Neural progenitor cell (in vitro differentiated cells): ENCODE measurements at regions not wholly inside any gene's neighbourhood (a gene's known extent, or its start where the extent isn't known, plus 50 kb on each side); places are given as distances from the start of the nearest gene placed in this dataset.

Experiments
- DNase-seq: peaks from one replicate; pipeline ENCODE4 v3.0.0-alpha.2; 2016; ENCODE audit warnings: low spot score
- H2AFZ ChIP-seq: fragments of 200-600 bp; sonication (generic); replicated peaks from 2 replicates; pipeline ENCODE4 v1.6.1; 2016; ENCODE audit warnings: antibody characterized with exemption
- H3F3A ChIP-seq: fragments of 200-600 bp; sonication (generic); 2 replicates; pipeline ENCODE4 v1.6.1; 2016; ENCODE audit warnings: antibody characterized with exemption, low read depth
- H3K27ac ChIP-seq: fragments of 200-600 bp; sonication (generic); 2 replicates; pipeline ENCODE4 v1.5.1; 2016; ENCODE audit warnings: mild to moderate bottlenecking
- H3K27me3 ChIP-seq: fragments of 200-600 bp; sonication (generic); 2 replicates; pipeline ENCODE4 v1.6.1; 2016; ENCODE audit warnings: mild to moderate bottlenecking, moderate library complexity
- H3K36me3 ChIP-seq: fragments of 200-600 bp; sonication (generic); 2 replicates; pipeline ENCODE4 v1.5.1; 2016
- H3K4me1 ChIP-seq: fragments of 200-600 bp; sonication (generic); 2 replicates; pipeline ENCODE4 v1.6.1; 2016; ENCODE audit warnings: mixed run types
- H3K4me2 ChIP-seq: fragments of 200-600 bp; sonication (generic); 2 replicates; pipeline ENCODE4 v1.6.1; 2016
- H3K4me3 ChIP-seq: fragments of 200-600 bp; sonication (generic); 2 replicates; pipeline ENCODE4 v1.5.1; 2016
- H3K79me2 ChIP-seq: fragments of 200-600 bp; sonication (generic); 2 replicates; pipeline ENCODE4 v1.6.1; 2016; ENCODE audit warnings: low read depth
- H3K9ac ChIP-seq: fragments of 200-600 bp; sonication (generic); 2 replicates; pipeline ENCODE4 v1.6.1; 2016
- H3K9me3 ChIP-seq: fragments of 200-600 bp; sonication (generic); 2 replicates; pipeline ENCODE4 v1.5.1; 2016; ENCODE audit warnings: low read depth
- H4K20me1 ChIP-seq: fragments of 200-600 bp; sonication (generic); 2 replicates; pipeline ENCODE4 v1.6.1; 2016; ENCODE audit warnings: low read depth
- H3K27ac Mint-ChIP-seq: 3 replicates; pipeline ENCODE4 v1.8.0; 2021; ENCODE audit warnings: mixed read lengths
- H3K27me3 Mint-ChIP-seq: 2 replicates; pipeline ENCODE4 v1.8.0; 2022; ENCODE audit warnings: low read depth, mild to moderate bottlenecking, inconsistent platforms, moderate library complexity, mixed read lengths; ENCODE audit not compliant: insufficient read depth
- H3K36me3 Mint-ChIP-seq: 3 replicates; pipeline ENCODE4 v1.8.0; 2021; ENCODE audit warnings: mixed read lengths
- H3K4me1 Mint-ChIP-seq: 3 replicates; pipeline ENCODE4 v1.8.0; 2021; ENCODE audit warnings: mixed read lengths
- H3K4me3 Mint-ChIP-seq: 3 replicates; pipeline ENCODE4 v1.8.0; 2021; ENCODE audit warnings: mild to moderate bottlenecking, moderate library complexity, mixed read lengths
- H3K9me3 Mint-ChIP-seq: 3 replicates; pipeline ENCODE4 v1.8.0; 2020; ENCODE audit warnings: mixed read lengths
- CTCF ChIP-seq: fragments of 200-600 bp; sonication (generic); IDR thresholded peaks from 2 replicates; pipeline ENCODE4 v1.5.1; 2017; ENCODE audit warnings: antibody characterized with exemption, mild to moderate bottlenecking
- EZH2 ChIP-seq: fragments of 200-600 bp; sonication (generic); IDR thresholded peaks from 2 replicates; pipeline ENCODE4 v1.6.1; 2017; ENCODE audit warnings: antibody characterized with exemption, mild to moderate bottlenecking, moderate library complexity
- EZH2phosphoT487 ChIP-seq: fragments of 200-600 bp; sonication (generic); IDR thresholded peaks from 2 replicates; pipeline ENCODE4 v1.6.1; 2017; ENCODE audit warnings: antibody characterized with exemption

- H3K4me3 Mint-ChIP-seq = no peak overlapping the region
- Histone ChIP-seq H4K20me1 (no peaks in the 10 kb centered on the region), H3K79me2 (no peaks in the 10 kb centered on the region), H3K27ac (no peak overlapping the region), H2AFZ (no peak overlapping the region), H3K27me3 (no peaks in the 10 kb centered on the region), H3K4me1 (no peaks in the 10 kb centered on the region), H3K4me2 (no peak overlapping the region), H3F3A (no peaks in the 10 kb centered on the region), H3K9ac (no peak overlapping the region), H3K36me3 (no peaks in the 10 kb centered on the region), H3K4me3 (no peak overlapping the region), H3K9me3 (no peaks in the 10 kb centered on the region)
- peaks cover 5% of the 10 kb centered on the region for H3K9me3 Mint-ChIP-seq
- H3K36me3 Mint-ChIP-seq = no peaks in the 10 kb centered on the region
- no peaks in the 10 kb centered on the region for H3K4me1 Mint-ChIP-seq
- TF ChIP-seq EZH2phosphoT487 (no peak), CTCF (no peak), EZH2 (no peak)
- peaks cover 2% of the 10 kb centered on the region for H3K27me3 Mint-ChIP-seq
- no peak overlapping the region for H3K27ac Mint-ChIP-seq
- DNase-seq = no peak
Measured at GRCh38 chr6:95725344-95725743, 148.0 kb downstream of the MANEA start.

GRCh38 chr6:95740157-95740556, 162.8 kb downstream of the MANEA start:
- Histone ChIP-seq H3K79me2 (no peaks in the 10 kb centered on the region), H3K27me3 (no peaks in the 10 kb centered on the region), H3F3A (no peaks in the 10 kb centered on the region), H3K4me1 (no peaks in the 10 kb centered on the region), H3K9ac (no peak overlapping the region), H3K4me3 (no peak overlapping the region), H3K9me3 (no peaks in the 10 kb centered on the region), H3K36me3 (no peaks in the 10 kb centered on the region), H3K4me2 (no peak overlapping the region), H3K27ac (no peak overlapping the region), H4K20me1 (no peaks in the 10 kb centered on the region), H2AFZ (no peak overlapping the region)
- DNase-seq = no peak
- H3K9me3 Mint-ChIP-seq = no peaks in the 10 kb centered on the region
- no peak overlapping the region for H3K4me3 Mint-ChIP-seq
- H3K36me3 Mint-ChIP-seq = no peaks in the 10 kb centered on the region
- TF ChIP-seq CTCF (no peak), EZH2 (no peak), EZH2phosphoT487 (no peak)
- no peaks in the 10 kb centered on the region for H3K27me3 Mint-ChIP-seq
- H3K4me1 Mint-ChIP-seq = no peaks in the 10 kb centered on the region
- H3K27ac Mint-ChIP-seq = no peak overlapping the region

- Histone ChIP-seq H3K9ac (no peak overlapping the region), H3K4me2 (no peak overlapping the region), H3K36me3 (no peaks in the 10 kb centered on the region), H3K9me3 (no peaks in the 10 kb centered on the region), H4K20me1 (no peaks in the 10 kb centered on the region), H3K79me2 (no peaks in the 10 kb centered on the region), H3K4me1 (no peaks in the 10 kb centered on the region), H3K27ac (no peak overlapping the region), H3K4me3 (no peak overlapping the region), H2AFZ (no peak overlapping the region), H3F3A (no peaks in the 10 kb centered on the region), H3K27me3 (no peaks in the 10 kb centered on the region)
- DNase-seq = no peak
- no peaks in the 10 kb centered on the region for H3K36me3 Mint-ChIP-seq
- no peak for TF ChIP-seq EZH2phosphoT487
- TF ChIP-seq EZH2 = no peak
- TF ChIP-seq CTCF = no peak
- no peak overlapping the region for H3K4me3 Mint-ChIP-seq
- H3K9me3 Mint-ChIP-seq = no peaks in the 10 kb centered on the region
- H3K27ac Mint-ChIP-seq = no peak overlapping the region
- H3K27me3 Mint-ChIP-seq = no peaks in the 10 kb centered on the region
- no peaks in the 10 kb centered on the region for H3K4me1 Mint-ChIP-seq
Measured at GRCh38 chr6:95741045-95741444, 163.7 kb downstream of the MANEA start.
